Mesenchymal stem cell (in vitro differentiated cells and primary cell): ENCODE measurements at regions not wholly inside any gene's neighbourhood (a gene's known extent, or its start where the extent isn't known, plus 50 kb on each side); places are given as distances from the start of the nearest gene placed in this dataset.
A peak's percentile ranks its signal among the peaks of the same experiment; 100 is the strongest.

Source experiments
- DNase-seq: peaks from one replicate; pipeline ENCODE4 v3.0.0-alpha.2; 2013
- H2AFZ ChIP-seq: one replicate; pipeline ENCODE4 v1.6.1; 2013; ENCODE audit warnings: low read depth, mild to moderate bottlenecking, control low read depth, inconsistent platforms, low read length, moderate library complexity
- H2AK5ac ChIP-seq: 2 replicates; pipeline ENCODE4 v1.6.1; 2013; ENCODE audit warnings: low read length, moderate library complexity, mild to moderate bottlenecking, inconsistent platforms; ENCODE audit not compliant: severe bottlenecking
- H2BK120ac ChIP-seq: one replicate; pipeline ENCODE4 v1.6.1; 2013; ENCODE audit warnings: low read depth, mild to moderate bottlenecking, inconsistent platforms, low read length, moderate library complexity
- H2BK12ac ChIP-seq, 2 experiments: one replicate each; pipeline ENCODE4 v1.6.1; 2013; ENCODE audit warnings: inconsistent platforms in 2 of 2, low read length in 2 of 2, mild to moderate bottlenecking in 2 of 2, moderate library complexity in 2 of 2, control low read depth in 1 of 2
- H2BK15ac ChIP-seq: one replicate; pipeline ENCODE4 v1.6.1; 2013; ENCODE audit warnings: mild to moderate bottlenecking, low read depth, inconsistent platforms; ENCODE audit not compliant: poor library complexity, severe bottlenecking
- H2BK5ac ChIP-seq: 2 replicates; pipeline ENCODE4 v1.6.1; 2013; ENCODE audit warnings: low read depth, mild to moderate bottlenecking, low read length, control low read depth, inconsistent platforms; ENCODE audit not compliant: poor library complexity, severe bottlenecking
- H3K14ac ChIP-seq, 2 experiments: one replicate each; pipeline ENCODE4 v1.6.1; 2013; ENCODE audit warnings: inconsistent platforms in 2 of 2, low read length in 2 of 2, control low read depth in 1 of 2, mild to moderate bottlenecking in 1 of 2, moderate library complexity in 1 of 2
- H3K18ac ChIP-seq, 2 experiments: one replicate each; pipeline ENCODE4 v1.6.1; 2013; ENCODE audit warnings: inconsistent platforms in 2 of 2, low read length in 2 of 2, control low read depth in 1 of 2, low read depth in 1 of 2, mild to moderate bottlenecking in 1 of 2
- H3K23ac ChIP-seq, 2 experiments: one replicate each; pipeline ENCODE4 v1.6.1; 2013; ENCODE audit warnings: inconsistent platforms in 2 of 2, low read length in 2 of 2, mild to moderate bottlenecking in 2 of 2, moderate library complexity in 2 of 2, control low read depth in 1 of 2
- H3K27ac ChIP-seq: 2 replicates; pipeline ENCODE4 v1.5.1; 2013; ENCODE audit warnings: mild to moderate bottlenecking, moderate library complexity, low read length, control low read depth, inconsistent platforms; ENCODE audit not compliant: poor library complexity, severe bottlenecking
- H3K27me3 ChIP-seq, 2 experiments: 2 replicates each; pipeline versions ENCODE4 v1.6.1 to v1.7.0; 2013; ENCODE audit warnings: low read length in 2 of 2, mild to moderate bottlenecking in 2 of 2, moderate library complexity in 2 of 2, control low read depth in 1 of 2, inconsistent platforms in 1 of 2; ENCODE audit not compliant: control insufficient read depth in 1 of 2, insufficient read depth in 1 of 2
- H3K36me3 ChIP-seq, 2 experiments: 2 replicates each; pipeline versions ENCODE4 v1.6.1 to v1.7.0; 2013; ENCODE audit warnings: low read length in 2 of 2, control low read depth in 1 of 2, inconsistent platforms in 1 of 2, low read depth in 1 of 2, mild to moderate bottlenecking in 1 of 2; ENCODE audit not compliant: insufficient read depth in 2 of 2, control insufficient read depth in 1 of 2
- H3K4ac ChIP-seq, 2 experiments: one replicate each; pipeline ENCODE4 v1.6.1; 2013; ENCODE audit warnings: inconsistent platforms in 2 of 2, low read length in 2 of 2, mild to moderate bottlenecking in 2 of 2, moderate library complexity in 2 of 2, control low read depth in 1 of 2, low read depth in 1 of 2
- H3K4me1 ChIP-seq: 2 replicates; pipeline ENCODE4 v1.6.1; 2013; ENCODE audit warnings: low read depth, low read length, control low read depth; ENCODE audit not compliant: control insufficient read depth, insufficient read depth
- H3K4me2 ChIP-seq: 2 replicates; pipeline ENCODE4 v1.6.1; 2013; ENCODE audit warnings: low read length, mild to moderate bottlenecking, inconsistent platforms; ENCODE audit not compliant: poor library complexity, severe bottlenecking
- H3K4me3 ChIP-seq, 2 experiments: 2 replicates each; pipeline versions ENCODE4 v1.5.1 to v1.7.0; 2013; ENCODE audit warnings: low read length in 2 of 2, mild to moderate bottlenecking in 2 of 2, control low read depth in 1 of 2, low read depth in 1 of 2; ENCODE audit not compliant: insufficient read depth in 1 of 2
- H3K79me1 ChIP-seq: replicated peaks from 2 replicates; pipeline ENCODE4 v1.6.1; 2013; ENCODE audit warnings: mild to moderate bottlenecking, control low read depth, low read length, inconsistent platforms; ENCODE audit not compliant: poor library complexity, severe bottlenecking
- H3K9ac ChIP-seq: 2 replicates; pipeline ENCODE4 v1.7.0; 2013; ENCODE audit warnings: mild to moderate bottlenecking, low read length, moderate library complexity
- H3K9me3 ChIP-seq: 2 replicates; pipeline ENCODE4 v1.7.0; 2013; ENCODE audit warnings: mild to moderate bottlenecking, low read length; ENCODE audit not compliant: control insufficient read depth
- H4K8ac ChIP-seq: one replicate; pipeline ENCODE4 v1.6.1; 2013; ENCODE audit warnings: inconsistent platforms, mild to moderate bottlenecking, low read length, moderate library complexity
- H4K91ac ChIP-seq: one replicate; pipeline ENCODE4 v1.6.1; 2013; ENCODE audit warnings: mild to moderate bottlenecking, low read length, inconsistent platforms
- WGBS: methylation state at CpG from one replicate; pipeline ENCODE4 v1.1.7; 2013; ENCODE audit warnings: mixed read lengths; 5-methylcytosine and 5-hydroxymethylcytosine counted together

DNA sequence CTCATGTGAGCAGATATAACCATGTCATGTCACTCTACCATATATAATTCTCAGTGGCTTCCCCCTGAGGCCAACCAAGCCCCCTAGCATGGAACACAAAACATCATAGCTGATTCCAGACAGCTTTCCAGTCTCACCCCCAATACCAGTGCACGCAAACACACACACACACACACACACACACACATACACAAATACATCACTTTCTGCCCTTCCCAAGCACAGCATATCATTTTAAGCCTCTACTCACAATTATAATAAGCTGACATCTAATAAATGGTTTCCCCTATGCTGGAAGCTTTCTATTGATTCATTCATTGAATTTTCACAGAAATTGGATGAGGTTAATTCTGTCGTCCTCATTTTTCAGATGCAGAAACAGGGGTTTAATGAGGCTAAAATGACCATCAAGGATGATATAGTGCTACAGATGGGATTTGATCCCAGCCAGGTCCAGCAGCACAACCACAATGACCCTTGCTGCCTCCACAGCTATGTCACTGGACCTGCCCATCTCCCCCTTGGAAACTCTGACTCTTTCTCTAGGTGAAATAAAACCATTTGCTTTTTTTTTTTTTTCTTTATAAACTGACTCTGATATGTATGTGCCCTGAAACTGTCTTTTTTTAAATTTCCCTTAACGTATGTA is 131.1 kb downstream of the TMEM114 start:
- WGBS, result 63% methylated on average over 3 of the region's 3 CpGs

DNA sequence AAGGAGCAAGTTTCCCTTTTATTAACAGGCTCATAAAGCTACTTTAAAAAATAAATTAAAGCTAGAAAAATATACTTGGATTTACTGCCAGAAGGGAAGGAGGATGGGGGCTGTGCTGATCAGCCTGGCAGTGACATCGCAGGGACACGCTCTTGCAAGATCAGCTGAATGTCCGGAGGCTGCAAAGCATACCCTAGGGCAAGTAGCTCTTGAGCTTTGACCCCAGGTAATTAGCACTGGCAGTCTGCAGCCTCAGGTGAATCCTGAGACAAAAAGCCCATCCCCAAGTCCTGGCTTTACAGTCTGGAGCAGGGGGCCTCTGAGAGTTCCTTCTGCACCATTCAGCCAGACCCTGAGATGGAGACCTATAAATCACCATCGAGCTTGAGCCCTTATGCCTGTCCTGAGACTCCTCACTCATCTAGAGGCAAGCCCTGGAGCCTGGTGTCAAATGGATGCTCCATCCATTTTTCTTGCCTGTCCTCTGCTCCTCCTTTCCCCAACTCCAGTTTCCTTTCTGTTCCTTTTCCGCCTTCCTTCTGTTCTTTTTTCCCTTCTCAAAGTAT is 131.7 kb downstream of the TMEM114 start:
- H2BK5ac ChIP-seq, result no peak overlapping the region
- no peaks in the 10 kb centered on the region for H3K4me1 ChIP-seq
- DNase-seq, result no peak
- no peak overlapping the region for H3K18ac ChIP-seq
- H4K91ac ChIP-seq, result no peak overlapping the region
- no peak overlapping the region for H3K14ac ChIP-seq
- no peak overlapping the region for H3K23ac ChIP-seq
- H3K9ac ChIP-seq, result no peak overlapping the region
- no peak overlapping the region for H2BK120ac ChIP-seq
- H4K8ac ChIP-seq, result no peak overlapping the region
- no peak overlapping the region for H2AK5ac ChIP-seq
- no peak overlapping the region for H2BK15ac ChIP-seq
- no peak overlapping the region for H3K27ac ChIP-seq
- 63% methylated on average over 5 of the region's 5 CpGs for WGBS
- H2AFZ ChIP-seq, result no peak overlapping the region
- H3K36me3 ChIP-seq, result no peaks in the 10 kb centered on the region
- H3K4ac ChIP-seq, result no peak overlapping the region
- H3K79me1 ChIP-seq, result no peaks in the 10 kb centered on the region
- no peak overlapping the region for H3K4me3 ChIP-seq
- H3K27me3 ChIP-seq, result no peaks in the 10 kb centered on the region
- no peaks in the 10 kb centered on the region for H3K9me3 ChIP-seq
- no peak overlapping the region for H3K4me2 ChIP-seq
- no peak overlapping the region for H2BK12ac ChIP-seq

More for the DNA sequence above, 131.1 kb downstream of the TMEM114 start:
- H3K14ac ChIP-seq, result no peak overlapping the region
- H3K23ac ChIP-seq, result no peak overlapping the region
- peak overlapping the region; percentile 14 for H2AFZ ChIP-seq
- H3K36me3 ChIP-seq, result no peaks in the 10 kb centered on the region
- H3K18ac ChIP-seq, result no peak overlapping the region
- H3K4ac ChIP-seq, result no peak overlapping the region
- no peak overlapping the region for H2AK5ac ChIP-seq
- H3K9ac ChIP-seq, result no peak overlapping the region
- no peak overlapping the region for H2BK120ac ChIP-seq
- H3K4me1 ChIP-seq, result no peaks in the 10 kb centered on the region
- H3K79me1 ChIP-seq, result no peaks in the 10 kb centered on the region
- no peak overlapping the region for H4K91ac ChIP-seq
- H4K8ac ChIP-seq, result no peak overlapping the region
- no peak overlapping the region for H3K4me2 ChIP-seq
- H2BK12ac ChIP-seq, result no peak overlapping the region
- no peaks in the 10 kb centered on the region for H3K27me3 ChIP-seq
- no peak overlapping the region for H2BK15ac ChIP-seq
- H2BK5ac ChIP-seq, result no peak overlapping the region
- no peak overlapping the region for H3K27ac ChIP-seq
- no peak overlapping the region for H3K4me3 ChIP-seq
- H3K9me3 ChIP-seq, result no peaks in the 10 kb centered on the region
- DNase-seq, result no peak

DNA sequence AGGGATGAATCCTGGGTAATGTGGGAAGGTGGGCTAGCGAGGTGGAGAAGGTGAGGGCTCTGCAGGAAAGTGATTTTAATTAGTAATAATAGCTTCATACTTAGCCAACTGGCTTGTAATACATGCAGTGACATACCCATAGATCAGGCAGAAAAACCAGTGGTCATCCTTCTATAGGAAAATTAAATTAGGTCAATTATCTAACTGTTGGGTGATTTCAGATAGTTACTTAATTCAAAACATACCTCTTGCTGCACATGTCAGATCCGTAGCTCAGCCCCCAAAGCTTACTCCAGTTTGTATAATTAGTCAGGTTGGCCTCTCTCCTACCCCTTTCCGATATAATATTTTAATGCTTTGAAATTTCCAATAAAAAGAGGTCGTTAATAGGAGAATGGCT is 137.0 kb downstream of the TMEM114 start:
- H2BK120ac ChIP-seq, result no peak overlapping the region
- no peak overlapping the region for H2BK15ac ChIP-seq
- H3K9me3 ChIP-seq, result peaks cover 7% of the 10 kb centered on the region
- no peak overlapping the region for H2AFZ ChIP-seq
- H2BK5ac ChIP-seq, result no peak overlapping the region
- no peaks in the 10 kb centered on the region for H3K4me1 ChIP-seq
- H3K4ac ChIP-seq, result no peak overlapping the region
- no peak overlapping the region for H4K8ac ChIP-seq
- no peak overlapping the region for H3K4me3 ChIP-seq
- DNase-seq, result no peak
- H3K36me3 ChIP-seq, result no peaks in the 10 kb centered on the region
- H3K9ac ChIP-seq, result no peak overlapping the region
- no peaks in the 10 kb centered on the region for H3K27me3 ChIP-seq
- no peak overlapping the region for H3K14ac ChIP-seq
- no peak overlapping the region for H2BK12ac ChIP-seq
- no peak overlapping the region for H4K91ac ChIP-seq
- H3K79me1 ChIP-seq, result no peaks in the 10 kb centered on the region
- H3K23ac ChIP-seq, result no peak overlapping the region
- H3K27ac ChIP-seq, result no peak overlapping the region
- no peak overlapping the region for H3K4me2 ChIP-seq
- no peak overlapping the region for H3K18ac ChIP-seq
- no peak overlapping the region for H2AK5ac ChIP-seq
- 60% methylated on average over 1 of the region's 4 CpGs for WGBS

DNA sequence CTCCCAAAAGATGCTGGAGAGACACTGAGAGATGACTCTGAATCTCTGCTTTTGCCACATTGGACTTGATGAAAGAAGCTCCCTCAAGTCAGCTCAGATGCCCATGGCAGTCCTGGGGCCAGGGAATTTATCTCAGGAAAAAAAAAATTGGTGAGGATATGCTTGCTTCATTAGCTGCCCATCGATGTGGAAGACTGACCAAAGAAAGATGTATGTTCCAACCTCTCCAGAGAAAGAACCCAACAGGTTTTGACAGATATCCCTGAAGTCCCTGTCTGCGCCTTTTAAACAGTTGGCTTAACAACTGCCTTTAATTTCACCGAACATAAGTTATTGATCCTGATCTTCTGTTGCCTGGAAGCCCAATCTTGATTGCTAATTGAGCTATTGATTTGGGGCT is 137.4 kb downstream of the TMEM114 start:
- Histone ChIP-seq H2BK5ac (no peak overlapping the region), H3K27ac (no peak overlapping the region), H4K91ac (no peak overlapping the region), H2AFZ (no peak overlapping the region), H2BK12ac (no peak overlapping the region), H3K4ac (no peak overlapping the region), H2BK120ac (no peak overlapping the region), H3K36me3 (no peaks in the 10 kb centered on the region), H3K4me1 (no peaks in the 10 kb centered on the region), H3K23ac (no peak overlapping the region), H4K8ac (no peak overlapping the region), H3K9ac (no peak overlapping the region), H3K14ac (no peak overlapping the region), H3K27me3 (no peaks in the 10 kb centered on the region), H3K79me1 (no peaks in the 10 kb centered on the region), H3K18ac (no peak overlapping the region), H2AK5ac (no peak overlapping the region), H3K9me3 (peaks cover 9% of the 10 kb centered on the region), H3K4me3 (no peak overlapping the region), H2BK15ac (no peak overlapping the region), H3K4me2 (no peak overlapping the region)
- WGBS, result 65% methylated on average over 3 of the region's 3 CpGs
- DNase-seq, result no peak
